ENCODE measurements at regions not wholly inside any gene's neighbourhood (a gene's known extent, or its start where the extent isn't known, plus 50 kb on each side); places are given as distances from the start of the nearest gene placed in this dataset.
"Not testable (repeated sequence)": the region's sequence is repeated elsewhere in the genome, so short reads cannot be mapped to it uniquely, and the experiment has no call there.

- no peak for DNase-seq
Measured at GRCh38 chr14:70269582-70269981, 80.8 kb upstream of the SLC8A3 start.

- no peak for DNase-seq
Measured at GRCh38 chr14:70268760-70269159, 80.0 kb upstream of the SLC8A3 start.

GRCh38 chr14:70266157-70266556 is 77.4 kb upstream of the SLC8A3 start:
- no peak for DNase-seq

GRCh38 chr14:70265422-70265821 is 76.7 kb upstream of the SLC8A3 start:
- DNase-seq, result no peak

GRCh38 chr14:70259420-70259819 is 70.7 kb upstream of the SLC8A3 start:
- DNase-seq, result no peak

- DNase-seq, result peak; percentile 58
Measured at GRCh38 chr14:70257526-70257925, 68.8 kb upstream of the SLC8A3 start.

- no peak for DNase-seq
Measured at GRCh38 chr14:70256601-70257000, 67.8 kb upstream of the SLC8A3 start.

GRCh38 chr14:70255071-70256057 is 66.6 kb upstream of the SLC8A3 start:
- DNase-seq, result peak; percentile 39

- DNase-seq, result peak; percentile 37
Measured at GRCh38 chr14:70254476-70254961, 65.8 kb upstream of the SLC8A3 start.

- DNase-seq, result not testable (repeated sequence)
Measured at GRCh38 chr14:70253547-70253946, 64.8 kb upstream of the SLC8A3 start.

GRCh38 chr14:70245026-70245425 is 56.3 kb upstream of the SLC8A3 start:
- no peak for DNase-seq

GRCh38 chr14:70239802-70240201 is 51.1 kb upstream of the SLC8A3 start:
- no peak for DNase-seq

- not testable (repeated sequence) for DNase-seq
Measured at GRCh38 chr14:70238635-70239034, 49.9 kb upstream of the SLC8A3 start.
